Ishikawa (cell line): ENCODE measurements at regions not wholly inside any gene's neighbourhood (a gene's known extent, or its start where the extent isn't known, plus 50 kb on each side); places are given as distances from the start of the nearest gene placed in this dataset.

Source experiments
- CEBPB ChIP-seq: IDR thresholded peaks from 2 replicates; pipeline ENCODE4 v1.6.1; 2012
- EGR1 ChIP-seq: IDR thresholded peaks from 2 replicates; pipeline ENCODE4 v1.6.1; 2012
- EP300 ChIP-seq: IDR thresholded peaks from 2 replicates; pipeline ENCODE4 v1.6.1; 2012; ENCODE audit warnings: borderline replicate concordance
- FOXM1 ChIP-seq: IDR thresholded peaks from 2 replicates; pipeline ENCODE4 v1.6.1; 2012; ENCODE audit warnings: low read depth, borderline replicate concordance
- MAX ChIP-seq: IDR thresholded peaks from 2 replicates; pipeline ENCODE4 v1.6.1; 2012
- RAD21 ChIP-seq: IDR thresholded peaks from 2 replicates; pipeline ENCODE4 v1.6.1; 2012; ENCODE audit warnings: low read depth
- TAF1 ChIP-seq: IDR thresholded peaks from 2 replicates; pipeline ENCODE4 v1.6.1; 2012; ENCODE audit warnings: low read depth, mild to moderate bottlenecking
- TCF12 ChIP-seq: IDR thresholded peaks from 2 replicates; pipeline ENCODE4 v1.6.1; 2012; ENCODE audit warnings: low read depth
- YY1 ChIP-seq: IDR thresholded peaks from 2 replicates; pipeline ENCODE4 v1.6.1; 2012; ENCODE audit warnings: low read depth
- TF ChIP-seq, protein P1 (sequence below): IDR thresholded peaks from 2 replicates; pipeline ENCODE4 v1.6.1; 2012; ENCODE audit warnings: low read depth, mild to moderate bottlenecking
- TF ChIP-seq, protein P2 (sequence below): IDR thresholded peaks from 2 replicates; pipeline ENCODE4 v1.6.1; 2012

DNA sequence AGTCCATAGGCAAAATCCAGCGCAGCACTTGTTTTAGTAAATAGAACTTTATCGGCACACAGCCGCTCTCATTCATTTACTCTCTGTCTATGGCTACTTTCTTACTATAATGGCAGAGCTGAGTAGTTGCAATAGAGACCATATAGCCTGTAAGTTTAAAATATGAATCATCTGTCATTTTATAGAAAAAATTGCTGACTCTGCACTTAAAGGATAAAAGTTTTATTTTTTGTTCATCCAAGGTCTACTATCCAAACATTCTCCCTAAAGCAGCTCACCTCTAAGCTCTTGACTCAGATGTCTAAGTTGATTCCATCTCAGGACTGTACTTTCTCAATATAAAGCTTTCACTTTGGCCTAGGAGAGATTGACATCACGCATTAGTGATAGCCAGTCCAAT, 825.7 kb downstream of the OLFM4 start:
- TF ChIP-seq, protein P1, sequence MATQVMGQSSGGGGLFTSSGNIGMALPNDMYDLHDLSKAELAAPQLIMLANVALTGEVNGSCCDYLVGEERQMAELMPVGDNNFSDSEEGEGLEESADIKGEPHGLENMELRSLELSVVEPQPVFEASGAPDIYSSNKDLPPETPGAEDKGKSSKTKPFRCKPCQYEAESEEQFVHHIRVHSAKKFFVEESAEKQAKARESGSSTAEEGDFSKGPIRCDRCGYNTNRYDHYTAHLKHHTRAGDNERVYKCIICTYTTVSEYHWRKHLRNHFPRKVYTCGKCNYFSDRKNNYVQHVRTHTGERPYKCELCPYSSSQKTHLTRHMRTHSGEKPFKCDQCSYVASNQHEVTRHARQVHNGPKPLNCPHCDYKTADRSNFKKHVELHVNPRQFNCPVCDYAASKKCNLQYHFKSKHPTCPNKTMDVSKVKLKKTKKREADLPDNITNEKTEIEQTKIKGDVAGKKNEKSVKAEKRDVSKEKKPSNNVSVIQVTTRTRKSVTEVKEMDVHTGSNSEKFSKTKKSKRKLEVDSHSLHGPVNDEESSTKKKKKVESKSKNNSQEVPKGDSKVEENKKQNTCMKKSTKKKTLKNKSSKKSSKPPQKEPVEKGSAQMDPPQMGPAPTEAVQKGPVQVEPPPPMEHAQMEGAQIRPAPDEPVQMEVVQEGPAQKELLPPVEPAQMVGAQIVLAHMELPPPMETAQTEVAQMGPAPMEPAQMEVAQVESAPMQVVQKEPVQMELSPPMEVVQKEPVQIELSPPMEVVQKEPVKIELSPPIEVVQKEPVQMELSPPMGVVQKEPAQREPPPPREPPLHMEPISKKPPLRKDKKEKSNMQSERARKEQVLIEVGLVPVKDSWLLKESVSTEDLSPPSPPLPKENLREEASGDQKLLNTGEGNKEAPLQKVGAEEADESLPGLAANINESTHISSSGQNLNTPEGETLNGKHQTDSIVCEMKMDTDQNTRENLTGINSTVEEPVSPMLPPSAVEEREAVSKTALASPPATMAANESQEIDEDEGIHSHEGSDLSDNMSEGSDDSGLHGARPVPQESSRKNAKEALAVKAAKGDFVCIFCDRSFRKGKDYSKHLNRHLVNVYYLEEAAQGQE: no peak
- TF ChIP-seq EP300 (no peak), TAF1 (no peak), CEBPB (no peak), YY1 (no peak), FOXM1 (no peak), MAX (no peak), TCF12 (no peak), EGR1 (no peak), RAD21 (no peak)
- TF ChIP-seq, protein P2, sequence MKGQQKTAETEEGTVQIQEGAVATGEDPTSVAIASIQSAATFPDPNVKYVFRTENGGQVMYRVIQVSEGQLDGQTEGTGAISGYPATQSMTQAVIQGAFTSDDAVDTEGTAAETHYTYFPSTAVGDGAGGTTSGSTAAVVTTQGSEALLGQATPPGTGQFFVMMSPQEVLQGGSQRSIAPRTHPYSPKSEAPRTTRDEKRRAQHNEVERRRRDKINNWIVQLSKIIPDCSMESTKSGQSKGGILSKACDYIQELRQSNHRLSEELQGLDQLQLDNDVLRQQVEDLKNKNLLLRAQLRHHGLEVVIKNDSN: no peak
